H9 (cell line): ENCODE measurements at regions not wholly inside any gene's neighbourhood (a gene's known extent, or its start where the extent isn't known, plus 50 kb on each side); places are given as distances from the start of the nearest gene placed in this dataset.

Experiments
- DNase-seq: peaks from one replicate; pipeline ENCODE4 v3.0.0-alpha.2; 2017
- H2AFZ ChIP-seq: one replicate; pipeline ENCODE4 v1.6.1; 2013; ENCODE audit warnings: mild to moderate bottlenecking, low read length, control low read depth, moderate library complexity
- H2AK5ac ChIP-seq: 2 replicates; pipeline ENCODE4 v1.6.1; 2013; ENCODE audit warnings: low read length, control low read depth, mixed read lengths; ENCODE audit not compliant: insufficient read length
- H2BK120ac ChIP-seq: one replicate; pipeline ENCODE4 v1.6.1; 2013; ENCODE audit warnings: low read depth, mild to moderate bottlenecking, low read length, control low read depth, inconsistent platforms; ENCODE audit not compliant: poor library complexity, severe bottlenecking
- H2BK12ac ChIP-seq: 2 replicates; pipeline ENCODE4 v1.6.1; 2013; ENCODE audit warnings: low read length, control low read depth, mixed read lengths, low read depth; ENCODE audit not compliant: insufficient read length
- H2BK15ac ChIP-seq: 2 replicates; pipeline ENCODE4 v1.6.1; 2013; ENCODE audit warnings: low read depth, low read length, control low read depth
- H2BK20ac ChIP-seq: one replicate; pipeline ENCODE4 v1.6.1; 2013; ENCODE audit warnings: low read depth, mild to moderate bottlenecking, low read length, control low read depth, inconsistent platforms; ENCODE audit not compliant: poor library complexity, severe bottlenecking
- H2BK5ac ChIP-seq: 2 replicates; pipeline ENCODE4 v1.6.1; 2013; ENCODE audit warnings: low read length, control low read depth, mixed read lengths; ENCODE audit not compliant: insufficient read length
- H3K14ac ChIP-seq: 2 replicates; pipeline ENCODE4 v1.6.1; 2013; ENCODE audit warnings: low read length, control low read depth; ENCODE audit not compliant: insufficient read depth
- H3K18ac ChIP-seq: 2 replicates; pipeline ENCODE4 v1.6.1; 2013; ENCODE audit warnings: low read depth, mild to moderate bottlenecking, mixed read lengths, low read length, control low read depth; ENCODE audit not compliant: insufficient read length
- H3K23ac ChIP-seq: 2 replicates; pipeline ENCODE4 v1.6.1; 2013; ENCODE audit warnings: low read length, control low read depth, mixed read lengths, low read depth; ENCODE audit not compliant: insufficient read length
- H3K23me2 ChIP-seq: 2 replicates; pipeline ENCODE4 v1.6.1; 2013; ENCODE audit warnings: low read depth, mild to moderate bottlenecking, mixed read lengths, low read length, control low read depth; ENCODE audit not compliant: insufficient read length, poor library complexity, severe bottlenecking
- H3K27ac ChIP-seq: 2 replicates; pipeline ENCODE4 v1.5.1; 2013; ENCODE audit warnings: low read length, control low read depth, mixed read lengths, low read depth; ENCODE audit not compliant: insufficient read length
- H3K27me3 ChIP-seq: 2 replicates; pipeline ENCODE4 v1.6.1; 2013; ENCODE audit warnings: low read length, control low read depth, inconsistent platforms; ENCODE audit not compliant: insufficient read depth
- H3K4ac ChIP-seq: 2 replicates; pipeline ENCODE4 v1.6.1; 2013; ENCODE audit warnings: low read depth, mild to moderate bottlenecking, control low read depth, inconsistent platforms, low read length, moderate library complexity
- H3K4me1 ChIP-seq: 2 replicates; pipeline ENCODE4 v1.6.1; 2013; ENCODE audit warnings: low read length, control low read depth, inconsistent platforms; ENCODE audit not compliant: insufficient read depth
- H3K4me2 ChIP-seq: 2 replicates; pipeline ENCODE4 v1.6.1; 2013; ENCODE audit warnings: low read length, control low read depth, mixed read lengths; ENCODE audit not compliant: insufficient read length, insufficient read depth
- H3K56ac ChIP-seq: 2 replicates; pipeline ENCODE4 v1.6.1; 2013; ENCODE audit warnings: low read depth, mild to moderate bottlenecking, mixed read lengths, low read length, control low read depth; ENCODE audit not compliant: insufficient read length
- H3K79me1 ChIP-seq: 2 replicates; pipeline ENCODE4 v1.6.1; 2013; ENCODE audit warnings: low read depth, mild to moderate bottlenecking, moderate library complexity, low read length, control low read depth, inconsistent platforms; ENCODE audit not compliant: insufficient read depth, poor library complexity, severe bottlenecking
- H3K79me2 ChIP-seq: 2 replicates; pipeline ENCODE4 v1.6.1; 2013; ENCODE audit warnings: low read length, control low read depth, inconsistent platforms; ENCODE audit not compliant: insufficient read depth
- H3K9ac ChIP-seq: 2 replicates; pipeline ENCODE4 v1.6.1; 2013; ENCODE audit warnings: low read length, control low read depth, mixed read lengths; ENCODE audit not compliant: insufficient read length; ENCODE audit errors: extremely low read depth
- H3K9me3 ChIP-seq: one replicate; pipeline ENCODE4 v1.6.1; 2013; ENCODE audit warnings: low read depth, low read length, inconsistent platforms; ENCODE audit not compliant: control insufficient read depth
- H3T11ph ChIP-seq: one replicate; pipeline ENCODE4 v1.6.1; 2013; ENCODE audit warnings: mild to moderate bottlenecking, low read length, control low read depth, inconsistent platforms
- H4K20me1 ChIP-seq: one replicate; pipeline ENCODE4 v1.6.1; 2013; ENCODE audit not compliant: control insufficient read depth, insufficient read length, insufficient read depth
- H4K5ac ChIP-seq: 2 replicates; pipeline ENCODE4 v1.6.1; 2013; ENCODE audit warnings: low read depth, mild to moderate bottlenecking, mixed read lengths, low read length, control low read depth; ENCODE audit not compliant: insufficient read length
- H4K8ac ChIP-seq: replicated peaks from 2 replicates; pipeline ENCODE4 v1.6.1; 2013; ENCODE audit warnings: low read length, control low read depth, mixed read lengths, low read depth; ENCODE audit not compliant: insufficient read length
- H4K91ac ChIP-seq: 2 replicates; pipeline ENCODE4 v1.6.1; 2013; ENCODE audit warnings: low read depth, mild to moderate bottlenecking, moderate library complexity, mixed read lengths, low read length, control low read depth; ENCODE audit not compliant: insufficient read length
- H3K27ac Mint-ChIP-seq, 3 experiments: 2 replicates in 2 of 3; 3 replicates in 1 of 3; pipeline ENCODE4 v1.8.0; 2020 to 2021; ENCODE audit warnings: mixed read lengths in 3 of 3, mild to moderate bottlenecking in 1 of 3, moderate library complexity in 1 of 3
- H3K27me3 Mint-ChIP-seq: 2 replicates; pipeline ENCODE4 v1.8.0; 2021; ENCODE audit warnings: low read depth, mild to moderate bottlenecking, moderate library complexity, mixed read lengths
- H3K36me3 Mint-ChIP-seq, 3 experiments: 2 replicates in 2 of 3; 3 replicates in 1 of 3; pipeline ENCODE4 v1.8.0; 2020 to 2021; ENCODE audit warnings: low read depth in 3 of 3, mixed read lengths in 3 of 3; ENCODE audit not compliant: insufficient read depth in 1 of 3
- H3K4me1 Mint-ChIP-seq, 2 experiments: 2 replicates each; pipeline ENCODE4 v1.8.0; 2020; ENCODE audit warnings: mixed read lengths in 2 of 2
- H3K4me3 Mint-ChIP-seq, 2 experiments: 2 replicates in 1 of 2; 3 replicates in 1 of 2; pipeline ENCODE4 v1.8.0; 2020 to 2021; ENCODE audit warnings: mild to moderate bottlenecking in 2 of 2, mixed read lengths in 2 of 2, moderate library complexity in 1 of 2
- H3K9me3 Mint-ChIP-seq, 2 experiments: 2 replicates in 1 of 2; 3 replicates in 1 of 2; pipeline ENCODE4 v1.8.0; 2020; ENCODE audit warnings: mild to moderate bottlenecking in 2 of 2, mixed read lengths in 2 of 2, moderate library complexity in 1 of 2
- WGBS: extraction: QIAGEN DNeasy Blood & Tissue Kit; methylation state at CpG from one replicate; pipeline ENCODE4 v1.1.7; 2013; ENCODE audit warnings: missing lambda C conversion rate, low lambda C conversion rate, mixed read lengths; ENCODE audit not compliant: insufficient read length; ENCODE audit errors: extremely low coverage; 5-methylcytosine and 5-hydroxymethylcytosine counted together
- TF ChIP-seq, protein P1 (sequence below): fragments of 200-600 bp; sonication (generic); conservative IDR thresholded peaks from 3 replicates; pipeline ENCODE4 v1.8.0; 2021; ENCODE audit warnings: antibody characterized with exemption, mild to moderate bottlenecking

DNA sequence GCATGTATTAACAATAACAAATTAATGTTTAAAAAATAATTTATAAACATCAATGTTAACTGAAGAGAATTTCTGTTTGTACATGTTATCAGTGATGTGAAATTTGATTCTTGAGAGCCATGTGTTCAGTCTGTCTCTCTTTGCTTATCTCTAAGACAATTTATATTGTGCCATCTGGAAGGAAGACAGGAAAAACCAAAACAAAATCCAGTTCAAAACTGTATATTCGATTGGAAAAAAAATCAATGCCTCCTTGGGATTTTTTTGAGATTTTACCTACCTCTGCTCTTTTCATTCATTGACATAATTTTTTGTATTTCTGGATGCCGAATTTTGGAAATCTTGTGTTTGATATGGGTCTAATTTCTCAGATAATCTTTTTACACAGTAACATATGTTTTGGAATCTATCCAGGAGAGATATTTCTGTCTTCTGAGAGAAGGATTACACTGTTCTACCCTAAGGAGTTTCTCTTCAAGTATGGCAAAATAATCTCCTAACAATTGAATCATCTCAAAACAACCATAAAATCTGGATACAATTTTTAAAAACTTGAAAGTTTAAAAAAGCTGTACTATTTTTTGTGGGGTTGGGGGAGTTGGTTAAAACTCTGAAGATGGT, 311.9 kb upstream of the GNAI1 start:
- no peak overlapping the region for H2BK5ac ChIP-seq
- no CpG with 5 or more reads among the region's 2 CpGs for WGBS
- H3K79me1 ChIP-seq: no peaks in the 10 kb centered on the region
- no peak overlapping the region for H2BK15ac ChIP-seq
- no peak overlapping the region for H2AFZ ChIP-seq
- no peaks in the 10 kb centered on the region for H3K4me1 Mint-ChIP-seq
- no peaks in the 10 kb centered on the region for H3K23me2 ChIP-seq
- no peak overlapping the region for H3K18ac ChIP-seq
- no peak overlapping the region for H3K4me3 Mint-ChIP-seq
- H3K56ac ChIP-seq: no peak overlapping the region
- no peak overlapping the region for H4K5ac ChIP-seq
- no peak overlapping the region for H3K27ac ChIP-seq
- H3K36me3 Mint-ChIP-seq: no peaks in the 10 kb centered on the region
- H2BK20ac ChIP-seq: no peak overlapping the region
- no peak overlapping the region for H2BK120ac ChIP-seq
- no peak overlapping the region for H2AK5ac ChIP-seq
- no peak overlapping the region for H3K4me2 ChIP-seq
- no peaks in the 10 kb centered on the region for H3K27me3 Mint-ChIP-seq
- no peak overlapping the region for H3K14ac ChIP-seq
- TF ChIP-seq, protein P1, sequence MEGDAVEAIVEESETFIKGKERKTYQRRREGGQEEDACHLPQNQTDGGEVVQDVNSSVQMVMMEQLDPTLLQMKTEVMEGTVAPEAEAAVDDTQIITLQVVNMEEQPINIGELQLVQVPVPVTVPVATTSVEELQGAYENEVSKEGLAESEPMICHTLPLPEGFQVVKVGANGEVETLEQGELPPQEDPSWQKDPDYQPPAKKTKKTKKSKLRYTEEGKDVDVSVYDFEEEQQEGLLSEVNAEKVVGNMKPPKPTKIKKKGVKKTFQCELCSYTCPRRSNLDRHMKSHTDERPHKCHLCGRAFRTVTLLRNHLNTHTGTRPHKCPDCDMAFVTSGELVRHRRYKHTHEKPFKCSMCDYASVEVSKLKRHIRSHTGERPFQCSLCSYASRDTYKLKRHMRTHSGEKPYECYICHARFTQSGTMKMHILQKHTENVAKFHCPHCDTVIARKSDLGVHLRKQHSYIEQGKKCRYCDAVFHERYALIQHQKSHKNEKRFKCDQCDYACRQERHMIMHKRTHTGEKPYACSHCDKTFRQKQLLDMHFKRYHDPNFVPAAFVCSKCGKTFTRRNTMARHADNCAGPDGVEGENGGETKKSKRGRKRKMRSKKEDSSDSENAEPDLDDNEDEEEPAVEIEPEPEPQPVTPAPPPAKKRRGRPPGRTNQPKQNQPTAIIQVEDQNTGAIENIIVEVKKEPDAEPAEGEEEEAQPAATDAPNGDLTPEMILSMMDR: no peak
- H3K9me3 Mint-ChIP-seq: no peaks in the 10 kb centered on the region
- no peak for DNase-seq
- no peaks in the 10 kb centered on the region for H3K27me3 ChIP-seq
- no peak overlapping the region for H2BK12ac ChIP-seq
- no peak overlapping the region for H3K4ac ChIP-seq
- no peaks in the 10 kb centered on the region for H4K20me1 ChIP-seq
- H4K8ac ChIP-seq: no peak overlapping the region
- H3K79me2 ChIP-seq: no peaks in the 10 kb centered on the region
- no peak overlapping the region for H3K23ac ChIP-seq
- no peak overlapping the region for H4K91ac ChIP-seq
- no peak overlapping the region for H3K9ac ChIP-seq
- H3K27ac Mint-ChIP-seq: no peak overlapping the region
- H3K9me3 ChIP-seq: no peaks in the 10 kb centered on the region
- H3K4me1 ChIP-seq: no peaks in the 10 kb centered on the region
- H3T11ph ChIP-seq: no peak overlapping the region
